C4-2B (cell line): ENCODE measurements at regions not wholly inside any gene's neighbourhood (a gene's known extent, or its start where the extent isn't known, plus 50 kb on each side); places are given as distances from the start of the nearest gene placed in this dataset.

Experiments
- H3K27ac ChIP-seq: fragments of 450-650 bp; 2 replicates; pipeline ENCODE4 v1.5.1; 2017
- CTCF ChIP-seq: fragments of 450-650 bp; conservative IDR thresholded peaks from 2 replicates; pipeline ENCODE4 v1.5.1; 2017; ENCODE audit warnings: mild to moderate bottlenecking
- ZFX ChIP-seq: fragments of 450-650 bp; IDR thresholded peaks from 2 replicates; pipeline ENCODE4 v1.6.1; 2017

- no peak overlapping the region for H3K27ac ChIP-seq
Measured at GRCh38 chr6:47405273-47405672, 72.3 kb upstream of the CD2AP start.

GRCh38 chr6:47407300-47408281, 70.0 kb upstream of the CD2AP start:
- no peak overlapping the region for H3K27ac ChIP-seq
- TF ChIP-seq ZFX: no peak
- TF ChIP-seq CTCF: no peak

More at GRCh38 chr6:47405273-47405672, 72.3 kb upstream of the CD2AP start:
- TF ChIP-seq CTCF (no peak), ZFX (no peak)

- H3K27ac ChIP-seq: no peak overlapping the region
- TF ChIP-seq ZFX (no peak), CTCF (peak; percentile 94)
Measured at GRCh38 chr6:47413752-47414422, 63.7 kb upstream of the CD2AP start.

- H3K27ac ChIP-seq: no peak overlapping the region
- no peak for TF ChIP-seq ZFX
- no peak for TF ChIP-seq CTCF
Measured at GRCh38 chr6:47414423-47415167, 63.0 kb upstream of the CD2AP start.

- no peak overlapping the region for H3K27ac ChIP-seq
- TF ChIP-seq ZFX: no peak
Measured at GRCh38 chr6:47416396-47417345, 60.9 kb upstream of the CD2AP start.

GRCh38 chr6:47419621-47420020, 58.0 kb upstream of the CD2AP start:
- TF ChIP-seq ZFX (no peak), CTCF (no peak)

More at GRCh38 chr6:47419621-47420020, 58.0 kb upstream of the CD2AP start:
- H3K27ac ChIP-seq: no peak overlapping the region
